C4-2B (cell line): ENCODE measurements at regions not wholly inside any gene's neighbourhood (a gene's known extent, or its start where the extent isn't known, plus 50 kb on each side); places are given as distances from the start of the nearest gene placed in this dataset.

Experiments
- CTCF ChIP-seq: fragments of 450-650 bp; conservative IDR thresholded peaks from 2 replicates; pipeline ENCODE4 v1.5.1; 2017; ENCODE audit warnings: mild to moderate bottlenecking
- ZFX ChIP-seq: fragments of 450-650 bp; IDR thresholded peaks from 2 replicates; pipeline ENCODE4 v1.6.1; 2017

GRCh38 chr11:92623055-92623454 is 346.4 kb upstream of the MTNR1B start:
- TF ChIP-seq CTCF = no peak
- TF ChIP-seq ZFX = no peak
